NB4 (cell line): ENCODE measurements at regions not wholly inside any gene's neighbourhood (a gene's known extent, or its start where the extent isn't known, plus 50 kb on each side); places are given as distances from the start of the nearest gene placed in this dataset.

Experiments used
- TF ChIP-seq, protein P1 (sequence below): IDR thresholded peaks from 2 replicates; pipeline ENCODE4 v1.6.1; 2011; ENCODE audit warnings: low read depth, low read length
- TF ChIP-seq, protein P2 (sequence below): IDR thresholded peaks from one replicate; pipeline ENCODE4 v1.5.1; 2012; ENCODE audit warnings: low read depth, low read length

DNA sequence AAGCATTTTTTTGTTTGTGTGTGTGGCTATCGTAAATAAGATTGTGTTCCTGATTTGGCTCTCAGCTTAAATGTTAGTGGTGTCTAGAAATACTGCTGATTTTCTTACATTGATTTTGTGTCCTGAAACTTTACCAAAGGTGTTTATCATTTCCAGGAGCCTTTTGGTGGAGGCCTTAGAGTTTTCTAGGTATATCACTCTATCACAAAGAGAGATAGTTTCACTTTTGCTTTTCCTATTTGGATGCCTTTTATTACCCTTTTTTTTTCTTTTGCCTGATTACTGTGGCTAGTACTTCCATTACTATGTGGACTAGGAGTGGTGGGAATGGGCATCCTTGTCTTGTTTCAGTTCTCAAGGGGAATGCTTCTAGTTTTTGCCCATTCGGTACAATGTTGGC lies 109.6 kb downstream of the S1PR1 start:
- TF ChIP-seq, protein P1, sequence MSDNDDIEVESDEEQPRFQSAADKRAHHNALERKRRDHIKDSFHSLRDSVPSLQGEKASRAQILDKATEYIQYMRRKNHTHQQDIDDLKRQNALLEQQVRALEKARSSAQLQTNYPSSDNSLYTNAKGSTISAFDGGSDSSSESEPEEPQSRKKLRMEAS = no peak
- TF ChIP-seq, protein P2, sequence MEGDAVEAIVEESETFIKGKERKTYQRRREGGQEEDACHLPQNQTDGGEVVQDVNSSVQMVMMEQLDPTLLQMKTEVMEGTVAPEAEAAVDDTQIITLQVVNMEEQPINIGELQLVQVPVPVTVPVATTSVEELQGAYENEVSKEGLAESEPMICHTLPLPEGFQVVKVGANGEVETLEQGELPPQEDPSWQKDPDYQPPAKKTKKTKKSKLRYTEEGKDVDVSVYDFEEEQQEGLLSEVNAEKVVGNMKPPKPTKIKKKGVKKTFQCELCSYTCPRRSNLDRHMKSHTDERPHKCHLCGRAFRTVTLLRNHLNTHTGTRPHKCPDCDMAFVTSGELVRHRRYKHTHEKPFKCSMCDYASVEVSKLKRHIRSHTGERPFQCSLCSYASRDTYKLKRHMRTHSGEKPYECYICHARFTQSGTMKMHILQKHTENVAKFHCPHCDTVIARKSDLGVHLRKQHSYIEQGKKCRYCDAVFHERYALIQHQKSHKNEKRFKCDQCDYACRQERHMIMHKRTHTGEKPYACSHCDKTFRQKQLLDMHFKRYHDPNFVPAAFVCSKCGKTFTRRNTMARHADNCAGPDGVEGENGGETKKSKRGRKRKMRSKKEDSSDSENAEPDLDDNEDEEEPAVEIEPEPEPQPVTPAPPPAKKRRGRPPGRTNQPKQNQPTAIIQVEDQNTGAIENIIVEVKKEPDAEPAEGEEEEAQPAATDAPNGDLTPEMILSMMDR = no peak
